H9 (cell line): ENCODE measurements at regions not wholly inside any gene's neighbourhood (a gene's known extent, or its start where the extent isn't known, plus 50 kb on each side); places are given as distances from the start of the nearest gene placed in this dataset.

Experiments used
- DNase-seq: peaks from one replicate; pipeline ENCODE4 v3.0.0-alpha.2; 2017
- H2AFZ ChIP-seq: one replicate; pipeline ENCODE4 v1.6.1; 2013; ENCODE audit warnings: mild to moderate bottlenecking, low read length, control low read depth, moderate library complexity
- H2AK5ac ChIP-seq: 2 replicates; pipeline ENCODE4 v1.6.1; 2013; ENCODE audit warnings: low read length, control low read depth, mixed read lengths; ENCODE audit not compliant: insufficient read length
- H2BK120ac ChIP-seq: one replicate; pipeline ENCODE4 v1.6.1; 2013; ENCODE audit warnings: low read depth, mild to moderate bottlenecking, low read length, control low read depth, inconsistent platforms; ENCODE audit not compliant: poor library complexity, severe bottlenecking
- H2BK12ac ChIP-seq: 2 replicates; pipeline ENCODE4 v1.6.1; 2013; ENCODE audit warnings: low read length, control low read depth, mixed read lengths, low read depth; ENCODE audit not compliant: insufficient read length
- H2BK15ac ChIP-seq: 2 replicates; pipeline ENCODE4 v1.6.1; 2013; ENCODE audit warnings: low read depth, low read length, control low read depth
- H2BK20ac ChIP-seq: one replicate; pipeline ENCODE4 v1.6.1; 2013; ENCODE audit warnings: low read depth, mild to moderate bottlenecking, low read length, control low read depth, inconsistent platforms; ENCODE audit not compliant: poor library complexity, severe bottlenecking
- H2BK5ac ChIP-seq: 2 replicates; pipeline ENCODE4 v1.6.1; 2013; ENCODE audit warnings: low read length, control low read depth, mixed read lengths; ENCODE audit not compliant: insufficient read length
- H3K14ac ChIP-seq: 2 replicates; pipeline ENCODE4 v1.6.1; 2013; ENCODE audit warnings: low read length, control low read depth; ENCODE audit not compliant: insufficient read depth
- H3K18ac ChIP-seq: 2 replicates; pipeline ENCODE4 v1.6.1; 2013; ENCODE audit warnings: low read depth, mild to moderate bottlenecking, mixed read lengths, low read length, control low read depth; ENCODE audit not compliant: insufficient read length
- H3K23ac ChIP-seq: 2 replicates; pipeline ENCODE4 v1.6.1; 2013; ENCODE audit warnings: low read length, control low read depth, mixed read lengths, low read depth; ENCODE audit not compliant: insufficient read length
- H3K23me2 ChIP-seq: 2 replicates; pipeline ENCODE4 v1.6.1; 2013; ENCODE audit warnings: low read depth, mild to moderate bottlenecking, mixed read lengths, low read length, control low read depth; ENCODE audit not compliant: insufficient read length, poor library complexity, severe bottlenecking
- H3K27ac ChIP-seq: 2 replicates; pipeline ENCODE4 v1.5.1; 2013; ENCODE audit warnings: low read length, control low read depth, mixed read lengths, low read depth; ENCODE audit not compliant: insufficient read length
- H3K27me3 ChIP-seq: 2 replicates; pipeline ENCODE4 v1.6.1; 2013; ENCODE audit warnings: low read length, control low read depth, inconsistent platforms; ENCODE audit not compliant: insufficient read depth
- H3K4ac ChIP-seq: 2 replicates; pipeline ENCODE4 v1.6.1; 2013; ENCODE audit warnings: low read depth, mild to moderate bottlenecking, control low read depth, inconsistent platforms, low read length, moderate library complexity
- H3K4me1 ChIP-seq: 2 replicates; pipeline ENCODE4 v1.6.1; 2013; ENCODE audit warnings: low read length, control low read depth, inconsistent platforms; ENCODE audit not compliant: insufficient read depth
- H3K4me2 ChIP-seq: 2 replicates; pipeline ENCODE4 v1.6.1; 2013; ENCODE audit warnings: low read length, control low read depth, mixed read lengths; ENCODE audit not compliant: insufficient read length, insufficient read depth
- H3K56ac ChIP-seq: 2 replicates; pipeline ENCODE4 v1.6.1; 2013; ENCODE audit warnings: low read depth, mild to moderate bottlenecking, mixed read lengths, low read length, control low read depth; ENCODE audit not compliant: insufficient read length
- H3K79me1 ChIP-seq: 2 replicates; pipeline ENCODE4 v1.6.1; 2013; ENCODE audit warnings: low read depth, mild to moderate bottlenecking, moderate library complexity, low read length, control low read depth, inconsistent platforms; ENCODE audit not compliant: insufficient read depth, poor library complexity, severe bottlenecking
- H3K79me2 ChIP-seq: 2 replicates; pipeline ENCODE4 v1.6.1; 2013; ENCODE audit warnings: low read length, control low read depth, inconsistent platforms; ENCODE audit not compliant: insufficient read depth
- H3K9ac ChIP-seq: 2 replicates; pipeline ENCODE4 v1.6.1; 2013; ENCODE audit warnings: low read length, control low read depth, mixed read lengths; ENCODE audit not compliant: insufficient read length; ENCODE audit errors: extremely low read depth
- H3K9me3 ChIP-seq: one replicate; pipeline ENCODE4 v1.6.1; 2013; ENCODE audit warnings: low read depth, low read length, inconsistent platforms; ENCODE audit not compliant: control insufficient read depth
- H3T11ph ChIP-seq: one replicate; pipeline ENCODE4 v1.6.1; 2013; ENCODE audit warnings: mild to moderate bottlenecking, low read length, control low read depth, inconsistent platforms
- H4K20me1 ChIP-seq: one replicate; pipeline ENCODE4 v1.6.1; 2013; ENCODE audit not compliant: control insufficient read depth, insufficient read length, insufficient read depth
- H4K5ac ChIP-seq: 2 replicates; pipeline ENCODE4 v1.6.1; 2013; ENCODE audit warnings: low read depth, mild to moderate bottlenecking, mixed read lengths, low read length, control low read depth; ENCODE audit not compliant: insufficient read length
- H4K8ac ChIP-seq: replicated peaks from 2 replicates; pipeline ENCODE4 v1.6.1; 2013; ENCODE audit warnings: low read length, control low read depth, mixed read lengths, low read depth; ENCODE audit not compliant: insufficient read length
- H4K91ac ChIP-seq: 2 replicates; pipeline ENCODE4 v1.6.1; 2013; ENCODE audit warnings: low read depth, mild to moderate bottlenecking, moderate library complexity, mixed read lengths, low read length, control low read depth; ENCODE audit not compliant: insufficient read length
- H3K27ac Mint-ChIP-seq, 3 experiments: 2 replicates in 2 of 3; 3 replicates in 1 of 3; pipeline ENCODE4 v1.8.0; 2020 to 2021; ENCODE audit warnings: mixed read lengths in 3 of 3, mild to moderate bottlenecking in 1 of 3, moderate library complexity in 1 of 3
- H3K27me3 Mint-ChIP-seq: 2 replicates; pipeline ENCODE4 v1.8.0; 2021; ENCODE audit warnings: low read depth, mild to moderate bottlenecking, moderate library complexity, mixed read lengths
- H3K36me3 Mint-ChIP-seq, 3 experiments: 2 replicates in 2 of 3; 3 replicates in 1 of 3; pipeline ENCODE4 v1.8.0; 2020 to 2021; ENCODE audit warnings: low read depth in 3 of 3, mixed read lengths in 3 of 3; ENCODE audit not compliant: insufficient read depth in 1 of 3
- H3K4me1 Mint-ChIP-seq, 2 experiments: 2 replicates each; pipeline ENCODE4 v1.8.0; 2020; ENCODE audit warnings: mixed read lengths in 2 of 2
- H3K4me3 Mint-ChIP-seq, 2 experiments: 2 replicates in 1 of 2; 3 replicates in 1 of 2; pipeline ENCODE4 v1.8.0; 2020 to 2021; ENCODE audit warnings: mild to moderate bottlenecking in 2 of 2, mixed read lengths in 2 of 2, moderate library complexity in 1 of 2
- H3K9me3 Mint-ChIP-seq, 2 experiments: 2 replicates in 1 of 2; 3 replicates in 1 of 2; pipeline ENCODE4 v1.8.0; 2020; ENCODE audit warnings: mild to moderate bottlenecking in 2 of 2, mixed read lengths in 2 of 2, moderate library complexity in 1 of 2
- CTCF ChIP-seq: fragments of 200-600 bp; sonication (generic); conservative IDR thresholded peaks from 3 replicates; pipeline ENCODE4 v1.8.0; 2021; ENCODE audit warnings: antibody characterized with exemption, mild to moderate bottlenecking
- WGBS: extraction: QIAGEN DNeasy Blood & Tissue Kit; methylation state at CpG from one replicate; pipeline ENCODE4 v1.1.7; 2013; ENCODE audit warnings: missing lambda C conversion rate, low lambda C conversion rate, mixed read lengths; ENCODE audit not compliant: insufficient read length; ENCODE audit errors: extremely low coverage; 5-methylcytosine and 5-hydroxymethylcytosine counted together

GRCh38 chr3:106092792-106093191 lies 224.0 kb upstream of the CBLB start:
- no peak overlapping the region for H2AFZ ChIP-seq
- H3K14ac ChIP-seq: no peak overlapping the region

More at GRCh38 chr3:106092792-106093191, 224.0 kb upstream of the CBLB start:
- Histone ChIP-seq H4K91ac (no peak overlapping the region), H3K23ac (no peak overlapping the region), H3K9ac (no peak overlapping the region), H4K5ac (no peak overlapping the region), H2BK20ac (no peak overlapping the region), H3K79me2 (no peaks in the 10 kb centered on the region), H3K18ac (no peak overlapping the region), H2AK5ac (no peak overlapping the region), H2BK12ac (no peak overlapping the region), H2BK5ac (no peak overlapping the region), H3K27ac (no peak overlapping the region), H4K20me1 (no peaks in the 10 kb centered on the region), H3K4ac (no peak overlapping the region), H2BK120ac (no peak overlapping the region), H4K8ac (no peak overlapping the region), H3K79me1 (no peaks in the 10 kb centered on the region), H3K4me1 (no peaks in the 10 kb centered on the region), H3K9me3 (no peaks in the 10 kb centered on the region), H3T11ph (no peak overlapping the region), H3K27me3 (no peaks in the 10 kb centered on the region), H3K23me2 (no peaks in the 10 kb centered on the region), H2BK15ac (no peak overlapping the region), H3K56ac (no peak overlapping the region), H3K4me2 (no peak overlapping the region)
- Mint-ChIP-seq H3K27ac (no peak overlapping the region), H3K36me3 (no peaks in the 10 kb centered on the region), H3K9me3 (no peaks in the 10 kb centered on the region; a peak in 1 of 5 replicates), H3K4me1 (peaks cover 0 to 4% of the 10 kb centered on the region in 2 experiments; a peak in 1 of 4 replicates), H3K27me3 (no peaks in the 10 kb centered on the region), H3K4me3 (no peak overlapping the region)
- no peak for TF ChIP-seq CTCF
- WGBS: no CpG with 5 or more reads among the region's 2 CpGs
- no peak for DNase-seq
